ENCODE measurements at regions not wholly inside any gene's neighbourhood (a gene's known extent, or its start where the extent isn't known, plus 50 kb on each side); places are given as distances from the start of the nearest gene placed in this dataset.
A peak's percentile ranks its signal among the peaks of the same experiment; 100 is the strongest.
"Not testable (repeated sequence)": the region's sequence is repeated elsewhere in the genome, so short reads cannot be mapped to it uniquely, and the experiment has no call there.

DNA sequence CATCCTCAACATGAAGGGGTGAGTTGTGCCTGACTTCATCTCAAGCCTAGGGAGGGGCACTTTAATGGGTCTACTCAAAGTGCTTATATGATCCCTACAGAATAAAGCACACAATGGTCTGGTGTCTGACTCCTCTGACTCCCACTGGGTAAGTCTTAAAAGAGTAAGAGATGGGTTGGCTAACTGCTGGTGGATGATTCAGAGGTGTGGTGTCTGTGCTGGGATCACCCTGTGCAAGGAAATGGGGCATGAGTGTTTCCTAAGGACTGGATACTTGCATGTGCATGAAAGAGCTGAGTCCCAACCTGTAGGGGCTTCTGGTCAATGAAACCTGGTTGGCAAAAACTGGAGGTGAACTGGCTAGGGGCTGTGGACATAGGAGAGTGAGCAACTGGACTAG is 158.8 kb downstream of the IL20RB start:
- DNase-seq: no peak

DNA sequence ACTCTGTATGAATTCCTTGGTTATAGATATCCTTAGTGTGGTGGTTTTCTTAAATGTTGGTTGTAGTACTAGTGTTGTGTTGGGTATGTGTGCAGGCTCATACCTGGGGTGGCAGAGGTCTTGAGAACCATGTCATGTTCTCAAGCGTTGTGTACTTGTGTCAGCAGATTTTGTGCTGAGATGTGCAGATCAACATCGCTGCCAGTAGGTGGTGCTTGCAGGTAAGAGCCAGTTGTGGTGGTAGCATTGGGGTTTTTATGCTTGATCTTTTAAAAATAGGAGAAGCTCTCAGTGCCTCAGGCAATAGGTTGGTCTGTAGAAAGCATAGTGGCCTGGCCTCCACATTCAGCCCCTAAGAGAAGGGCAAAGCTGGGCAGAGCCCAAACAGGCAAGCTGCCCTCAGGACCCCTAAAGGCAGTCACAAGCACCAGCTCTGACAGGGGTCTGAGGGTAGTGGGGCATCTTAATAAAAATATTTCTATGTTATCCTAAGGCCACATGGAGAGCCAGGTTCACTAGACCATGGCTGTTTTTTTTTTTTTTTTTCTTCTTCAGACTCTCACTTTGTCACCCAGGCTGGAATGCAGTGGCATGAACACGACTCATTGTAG is 164.0 kb downstream of the IL20RB start:
- DNase-seq: no peak

DNA sequence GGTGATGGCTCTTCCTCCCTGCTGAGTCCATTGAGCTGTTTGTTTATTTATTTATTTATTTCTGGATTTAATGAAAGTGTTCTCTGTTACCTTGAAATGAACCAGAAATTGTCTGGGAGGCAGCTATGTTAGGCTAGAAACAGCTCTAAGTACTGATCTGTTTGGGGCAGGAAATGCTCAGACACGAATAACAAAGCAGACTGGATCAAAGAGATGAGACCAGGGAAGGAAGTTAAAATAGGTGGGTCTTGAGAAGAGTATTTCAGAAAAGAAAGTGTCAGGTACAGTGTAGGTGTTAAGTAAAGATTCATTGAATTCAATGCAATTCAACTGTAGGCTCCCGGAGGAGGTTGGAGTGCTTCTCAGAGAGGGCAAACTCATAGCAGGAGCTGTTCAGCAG is 173.3 kb downstream of the IL20RB start:
- no peak for DNase-seq

DNA sequence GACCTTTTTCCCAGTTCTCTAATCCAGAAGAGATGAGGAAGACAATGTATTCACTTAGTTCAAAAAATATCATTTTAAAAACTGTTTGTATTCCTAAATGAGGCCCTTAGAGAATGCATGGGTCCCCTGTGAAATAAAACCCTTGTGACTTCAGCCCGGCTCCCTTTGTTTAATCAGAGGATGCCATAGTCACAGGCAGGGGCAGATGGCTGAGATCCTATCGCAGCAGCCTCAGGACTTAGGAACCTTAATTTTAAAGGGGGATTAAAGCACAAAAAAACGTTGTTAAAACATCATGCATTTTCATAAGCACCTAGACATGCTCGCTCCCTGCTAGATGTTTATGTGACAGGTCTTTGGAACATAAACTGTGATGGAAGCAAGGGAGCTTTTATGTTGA is 176.6 kb downstream of the IL20RB start:
- DNase-seq: no peak

DNA sequence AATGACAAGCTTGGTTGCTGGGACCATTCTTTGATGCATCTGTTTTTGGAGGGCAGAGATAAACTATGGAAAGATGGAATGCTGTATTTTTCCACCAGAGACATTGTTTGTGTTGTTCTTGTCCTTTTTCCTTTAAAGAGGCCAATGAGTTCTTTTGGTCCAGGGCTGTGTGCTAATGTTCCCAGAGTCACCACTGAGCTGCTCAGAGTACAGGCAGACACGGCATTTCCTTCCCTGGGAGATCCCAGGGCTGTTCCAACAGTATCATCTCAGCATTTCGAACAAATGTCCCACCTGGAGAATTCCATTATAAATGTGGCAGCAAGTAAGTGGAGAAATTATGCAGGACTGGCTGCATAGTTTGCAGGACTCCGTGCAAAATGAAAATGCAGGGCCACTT is 190.6 kb downstream of the IL20RB start:
- no peak for DNase-seq

DNA sequence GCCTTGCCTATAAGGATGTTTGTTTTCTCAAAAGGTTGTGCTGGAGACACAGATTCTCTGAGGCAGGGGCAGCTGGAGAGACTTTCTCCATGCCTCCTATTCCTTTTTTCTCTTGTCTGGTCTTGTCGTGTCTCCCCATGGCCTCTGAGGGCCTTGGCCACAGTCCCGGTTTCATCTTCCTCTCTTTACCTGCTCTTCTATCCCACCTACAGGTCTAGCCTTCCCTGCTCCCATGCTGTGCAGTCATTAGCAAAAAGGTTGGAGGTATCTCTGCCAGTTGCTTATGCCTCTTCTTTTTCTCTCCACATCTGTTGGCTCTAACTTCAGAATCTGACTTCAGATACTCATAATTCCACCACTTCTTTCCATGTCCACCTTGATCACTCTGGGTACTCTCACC is 191.1 kb downstream of the IL20RB start:
- no peak for DNase-seq

DNA sequence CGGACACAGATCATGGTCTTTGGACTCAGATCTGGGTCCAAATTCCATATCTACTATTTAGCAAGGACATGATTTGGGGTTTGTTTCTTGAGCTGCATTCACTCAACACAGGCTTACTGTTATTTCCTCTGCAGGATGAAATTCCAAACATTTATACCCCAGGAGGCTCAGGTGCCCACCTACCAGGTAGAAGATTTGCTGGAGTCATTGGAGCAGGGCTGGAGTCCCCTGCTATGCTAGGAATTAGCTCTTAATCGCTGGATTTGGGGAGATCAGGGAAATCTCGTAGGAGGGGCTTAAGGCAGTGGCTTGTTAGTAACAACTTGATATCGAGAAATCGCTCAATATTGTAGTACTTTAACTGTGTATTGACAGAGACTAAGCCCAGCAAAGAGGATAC is 193.0 kb downstream of the IL20RB start:
- DNase-seq: no peak

DNA sequence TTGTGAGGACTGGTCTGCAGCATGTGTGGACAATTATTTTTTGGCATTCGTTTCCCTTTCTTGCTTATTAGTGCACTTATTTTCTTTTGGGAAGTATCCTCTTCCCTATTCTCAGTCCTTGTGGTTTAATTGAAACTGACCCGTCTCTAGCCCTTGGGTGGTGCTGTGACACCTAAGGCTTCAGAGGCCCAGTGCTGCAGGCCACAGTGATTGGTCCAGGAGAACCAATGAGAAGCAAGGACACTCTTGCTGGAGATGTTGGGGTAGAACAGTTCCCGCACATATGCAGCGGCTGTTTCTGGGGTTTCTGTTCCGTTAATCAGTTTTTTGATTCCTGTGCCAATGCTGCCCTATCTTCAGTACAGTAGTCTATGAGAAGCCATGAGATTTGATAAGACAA is 195.3 kb downstream of the IL20RB start:
- not testable (repeated sequence) for DNase-seq

DNA sequence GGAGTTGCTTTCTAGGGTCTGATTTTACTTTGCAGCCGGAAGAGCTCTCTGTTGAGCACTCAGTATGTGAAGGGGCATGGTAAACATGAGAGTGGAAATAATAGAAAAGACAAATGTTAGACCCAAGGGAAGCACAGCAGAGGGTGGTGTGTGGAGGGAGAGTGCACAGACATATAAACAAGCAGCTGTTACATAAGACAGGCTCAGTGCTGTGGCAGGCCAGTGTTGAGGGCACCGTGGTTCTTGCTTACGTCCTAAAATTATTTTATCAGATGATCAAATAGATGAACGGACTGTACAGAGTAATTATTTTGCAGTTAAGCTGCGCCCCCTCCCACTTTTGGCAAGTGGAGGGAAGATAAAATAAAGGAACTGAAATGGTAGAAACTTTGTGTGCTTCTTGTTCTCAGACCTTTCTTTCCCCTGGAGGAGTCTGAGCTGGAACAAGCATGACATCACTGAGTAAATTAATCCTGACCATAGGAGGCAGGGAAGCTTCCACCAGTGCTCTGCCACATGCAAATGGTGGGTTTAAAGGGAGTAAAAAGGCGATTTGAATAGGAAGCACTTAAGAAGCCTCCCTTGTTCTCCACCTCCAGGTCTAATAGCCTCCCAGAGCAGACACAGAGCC is 205.6 kb downstream of the IL20RB start:
- peak in 1 of 2 donors; percentile 6 for DNase-seq

DNA sequence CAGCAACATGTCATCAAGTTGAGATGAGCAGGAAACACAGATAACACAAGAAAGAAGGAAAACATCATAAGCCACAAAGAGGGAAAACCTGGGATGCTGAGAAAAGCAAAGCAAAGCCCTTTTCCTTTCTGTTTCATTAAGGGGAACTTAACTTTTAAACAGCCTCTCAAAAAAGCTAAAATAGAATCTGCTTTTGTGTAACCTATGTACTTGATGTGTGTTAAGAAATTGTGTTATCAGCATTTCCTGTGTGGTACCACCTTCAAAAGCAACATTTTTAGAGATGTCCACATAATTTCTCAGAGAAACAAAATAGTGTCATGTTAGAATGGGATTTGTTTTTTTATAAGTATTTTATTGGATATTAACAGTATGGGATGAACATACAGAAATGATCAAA is 206.2 kb downstream of the IL20RB start:
- no peak for DNase-seq

DNA sequence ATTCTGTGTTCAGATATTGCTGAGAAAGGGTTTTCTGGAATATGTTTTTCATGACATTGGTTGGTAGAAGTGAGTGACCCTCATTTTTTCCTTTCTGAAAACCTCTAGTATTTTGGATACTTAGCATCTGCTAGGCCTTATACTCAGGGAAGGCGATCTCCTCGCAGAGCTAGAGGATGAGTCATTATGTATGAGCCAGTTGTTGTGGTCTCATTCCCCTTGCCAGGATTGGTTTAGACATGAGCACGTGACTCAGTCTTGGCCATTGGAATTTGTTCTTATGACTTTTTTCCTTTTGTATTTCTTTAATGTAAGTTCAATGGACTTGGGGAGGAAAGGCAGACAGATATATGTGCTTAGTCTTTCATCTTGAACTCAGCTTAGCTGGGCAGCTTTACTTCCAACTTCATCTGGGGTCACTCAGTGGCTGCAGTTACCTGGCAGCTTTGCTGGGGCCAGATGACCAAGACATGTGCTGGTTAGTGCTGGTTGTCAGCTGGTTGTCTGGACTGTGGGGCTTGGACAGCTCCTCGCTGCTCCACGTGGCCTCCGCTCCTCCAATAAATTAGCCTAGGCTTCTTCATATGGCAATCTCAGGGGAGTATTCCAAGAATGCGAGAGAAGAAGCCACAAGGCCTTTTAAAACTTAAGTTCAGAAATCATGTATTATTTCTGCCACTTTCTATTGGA is 207.5 kb downstream of the IL20RB start:
- no peak for DNase-seq

DNA sequence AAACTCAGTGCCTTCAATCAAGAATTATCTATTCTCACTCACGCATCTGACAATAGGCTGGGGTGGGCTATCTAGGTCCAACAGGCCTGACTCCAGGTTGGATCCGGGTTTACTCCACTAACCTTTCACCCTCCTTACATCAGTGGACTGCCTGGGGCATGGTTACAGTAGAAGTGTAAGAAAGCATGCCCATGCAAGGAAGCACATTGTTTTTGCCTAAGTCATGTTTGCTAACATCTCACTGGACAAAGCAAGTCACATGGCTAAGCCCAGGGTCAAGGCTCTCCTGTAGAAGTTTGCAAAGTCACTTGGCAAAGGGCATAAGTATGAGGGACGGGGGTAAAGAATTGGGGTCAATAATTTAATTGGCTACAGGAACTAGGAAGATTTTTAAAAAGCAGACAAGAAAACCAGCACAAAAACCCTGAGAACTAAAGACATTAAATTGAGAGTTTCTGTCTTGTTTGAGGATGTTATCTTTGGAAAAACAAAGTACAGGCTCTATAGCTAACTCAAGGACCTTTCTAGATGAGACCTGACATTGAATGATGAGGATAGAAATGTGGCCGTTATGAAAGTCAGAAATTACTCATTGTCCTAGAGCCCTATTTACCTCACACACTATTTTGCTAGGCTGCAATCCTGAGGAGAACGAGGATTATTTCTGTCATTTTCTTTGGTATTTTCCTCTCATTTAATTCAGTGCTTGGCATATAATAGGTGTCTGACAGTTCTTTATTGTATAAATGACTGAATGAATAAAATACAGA is 214.2 kb downstream of the IL20RB start:
- DNase-seq: no peak

DNA sequence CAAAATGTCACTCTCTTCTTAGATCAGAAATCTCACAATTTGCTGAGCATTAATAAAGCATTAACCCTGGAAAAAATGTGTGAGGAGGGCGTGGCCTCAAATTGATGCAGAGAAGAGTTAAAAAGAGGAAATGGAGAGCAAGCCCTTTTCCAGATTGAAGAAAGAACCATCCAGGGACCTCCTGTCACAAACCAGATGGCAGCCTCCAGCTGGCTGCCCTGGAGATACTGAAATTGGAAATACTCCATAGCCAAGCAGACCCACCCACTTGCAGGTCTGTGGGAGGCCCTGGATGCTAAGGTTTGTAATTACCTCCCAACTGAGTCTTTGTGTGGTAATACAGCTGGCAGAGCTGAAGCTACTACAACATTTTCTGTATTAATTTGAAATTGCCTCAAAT is 214.9 kb downstream of the IL20RB start:
- no peak for DNase-seq

DNA sequence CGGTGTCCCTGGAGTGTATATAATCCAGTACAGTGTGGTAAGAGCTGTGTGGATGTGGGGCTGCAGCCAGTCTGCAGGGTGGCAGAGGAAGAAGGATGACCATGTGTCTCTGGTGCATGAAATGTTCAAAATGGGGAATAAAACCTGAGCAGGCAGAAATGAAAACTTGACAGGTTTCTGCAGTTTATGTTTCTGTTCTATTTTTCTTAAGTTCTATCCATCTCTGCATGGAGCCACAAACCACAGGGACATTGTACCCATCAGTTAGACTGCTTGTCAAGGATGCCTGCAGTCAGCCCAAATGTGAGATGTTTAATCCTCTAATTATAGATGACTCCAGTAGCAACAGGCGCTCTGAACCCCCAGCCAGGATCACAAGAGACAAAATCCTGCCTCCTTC is 216.7 kb downstream of the IL20RB start:
- no peak for DNase-seq

DNA sequence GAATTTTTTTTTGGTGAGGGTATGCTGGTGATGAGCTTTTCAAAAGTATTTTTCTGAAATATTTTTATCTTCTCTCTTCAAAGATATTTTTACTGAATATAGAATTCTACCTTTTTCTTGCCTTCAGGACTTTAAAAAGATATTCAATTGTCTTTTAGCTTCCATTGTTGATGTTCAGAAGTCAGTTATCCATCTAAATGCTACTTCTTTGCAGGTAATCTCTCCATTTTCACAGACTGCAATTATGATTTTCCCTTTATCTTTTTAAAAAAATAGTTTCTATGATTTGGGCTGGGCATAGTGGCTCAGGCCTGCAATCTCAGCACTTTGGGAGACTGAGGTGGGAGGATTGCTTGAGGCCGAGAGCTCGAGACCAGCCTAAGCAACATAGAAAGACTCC is 222.4 kb downstream of the IL20RB start:
- DNase-seq: no peak

DNA sequence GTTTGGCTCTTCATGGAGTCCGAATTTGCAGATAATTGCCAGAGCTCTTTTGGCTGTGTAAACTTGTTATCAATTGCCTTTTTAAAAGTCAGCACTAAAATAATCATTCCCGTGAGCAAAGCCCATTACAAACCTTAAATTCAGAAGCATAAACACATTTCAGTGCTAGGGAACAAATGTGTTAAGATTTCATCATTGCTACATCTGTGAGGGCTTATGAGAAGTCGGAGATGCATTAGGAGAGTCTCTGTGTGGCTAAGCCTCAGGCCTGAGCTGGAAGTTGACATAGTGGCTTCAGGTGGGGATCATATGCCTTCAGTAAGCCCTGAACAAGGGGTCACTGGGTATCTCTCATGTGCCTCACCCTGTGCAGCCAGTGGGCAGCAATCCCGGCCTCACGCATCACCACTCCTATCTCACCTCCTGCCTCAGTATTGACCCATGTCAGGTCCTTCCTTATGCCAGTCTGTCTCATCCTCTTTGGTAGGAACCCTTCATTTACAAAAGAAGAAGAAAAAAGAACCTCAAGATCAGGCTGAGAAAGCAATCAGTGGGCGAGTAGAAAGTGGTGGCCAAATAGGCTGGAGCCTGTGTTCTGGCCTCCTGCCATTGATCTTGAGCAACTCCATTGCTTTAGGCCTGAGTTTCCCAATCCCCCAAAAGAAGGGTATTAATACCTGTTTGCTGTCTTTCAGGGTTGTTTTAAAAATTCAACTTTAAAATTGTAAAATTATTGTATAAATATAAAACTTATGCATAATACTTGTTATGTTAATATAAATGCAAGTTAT is 233.5 kb downstream of the IL20RB start:
- no peak for DNase-seq

DNA sequence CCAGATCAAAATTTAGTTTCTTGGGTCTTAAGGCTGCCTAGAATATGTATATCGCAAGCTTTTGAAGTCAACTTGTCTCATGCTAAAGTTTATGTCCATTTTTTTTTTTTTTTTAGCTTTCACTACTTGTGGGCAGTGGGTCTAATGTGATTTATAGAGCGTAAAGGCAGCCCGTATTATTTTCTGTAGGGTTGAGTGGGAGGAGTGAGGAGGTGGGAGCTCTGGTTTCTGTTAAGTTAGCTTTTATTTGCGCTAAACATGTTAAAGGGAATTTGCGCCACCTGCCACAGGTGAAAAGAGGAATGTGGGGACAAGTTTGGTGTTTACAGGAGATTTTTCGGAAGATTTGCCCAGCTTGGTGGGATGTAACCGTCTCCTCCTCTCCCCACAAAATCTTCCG is 234.2 kb downstream of the IL20RB start:
- DNase-seq: no peak

DNA sequence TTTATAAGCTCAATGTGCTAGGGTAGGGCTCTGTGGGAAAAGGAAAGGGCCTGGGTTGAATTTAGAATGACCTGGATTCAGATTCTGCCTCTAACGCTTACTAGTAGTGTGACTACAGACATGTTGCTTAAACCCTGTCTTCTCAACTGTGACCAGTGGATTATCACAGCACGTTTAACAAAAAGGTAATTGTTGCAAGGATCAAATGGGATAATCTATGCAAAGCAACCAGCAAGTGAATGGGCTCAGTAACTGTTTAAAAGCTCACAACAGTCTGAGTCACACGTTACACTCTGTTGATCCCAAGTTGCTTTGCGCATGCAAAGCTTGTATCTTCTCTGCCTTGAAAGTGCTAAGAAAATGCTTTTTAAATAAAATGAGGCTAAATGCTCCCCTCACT is 236.5 kb downstream of the IL20RB start:
- DNase-seq: no peak

DNA sequence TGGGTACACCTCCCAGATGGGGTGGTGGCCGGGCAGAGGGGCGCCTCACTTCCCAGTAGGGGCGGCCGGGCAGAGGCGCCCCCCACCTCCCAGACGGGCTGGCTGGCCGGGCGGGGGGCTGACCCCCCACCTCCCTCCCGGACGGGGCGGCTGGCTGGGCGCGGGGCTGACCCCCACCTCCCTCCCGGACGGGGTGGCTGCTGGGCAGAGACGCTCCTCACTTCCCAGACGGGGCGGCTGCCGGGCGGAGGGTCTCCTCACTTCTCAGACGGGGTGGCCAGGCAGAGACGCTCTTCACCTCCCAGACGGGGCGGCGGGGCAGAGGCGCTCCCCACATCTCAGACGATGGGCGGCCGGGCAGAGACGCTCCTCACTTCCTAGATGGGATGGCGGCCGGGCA is 240.6 kb downstream of the IL20RB start:
- not testable (repeated sequence) for DNase-seq

DNA sequence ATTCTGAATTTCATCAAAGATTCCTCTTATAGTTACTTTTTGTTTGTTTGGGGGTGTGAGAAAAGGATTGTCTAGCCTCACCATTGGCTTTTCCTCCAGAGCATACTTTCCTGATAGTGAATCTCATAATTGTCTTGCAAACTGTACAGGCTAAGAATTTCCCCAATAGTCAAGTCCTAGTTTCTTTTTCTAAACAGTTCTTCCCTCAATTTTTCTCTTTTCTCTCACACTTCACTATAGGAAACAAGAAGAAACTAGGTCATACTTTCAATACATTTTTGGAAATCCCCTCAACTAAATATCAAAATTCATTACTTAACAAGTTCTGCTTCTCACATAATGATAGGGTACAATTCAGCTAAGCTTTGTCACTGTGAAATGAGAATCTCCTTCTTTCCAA is 241.9 kb downstream of the IL20RB start:
- DNase-seq: no peak

DNA sequence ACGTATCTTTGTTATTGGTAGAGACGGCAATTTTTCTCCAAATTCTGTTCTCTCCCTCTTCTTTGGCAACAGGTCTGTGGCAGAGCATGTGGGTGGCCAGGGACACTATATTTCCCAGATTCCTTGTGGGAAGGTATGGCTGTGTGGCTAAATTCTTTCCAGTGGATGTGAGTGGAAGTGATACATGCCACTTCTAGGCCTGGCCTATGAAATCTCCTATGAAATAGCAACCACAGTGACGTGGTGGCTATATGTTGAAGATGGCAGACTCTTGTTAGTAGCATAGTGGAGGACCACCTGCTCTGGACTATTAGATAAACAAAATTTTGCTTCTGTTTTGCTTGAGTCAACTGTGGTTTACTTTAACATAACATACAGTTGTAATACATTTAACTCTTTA is 243.3 kb downstream of the IL20RB start:
- no peak for DNase-seq

DNA sequence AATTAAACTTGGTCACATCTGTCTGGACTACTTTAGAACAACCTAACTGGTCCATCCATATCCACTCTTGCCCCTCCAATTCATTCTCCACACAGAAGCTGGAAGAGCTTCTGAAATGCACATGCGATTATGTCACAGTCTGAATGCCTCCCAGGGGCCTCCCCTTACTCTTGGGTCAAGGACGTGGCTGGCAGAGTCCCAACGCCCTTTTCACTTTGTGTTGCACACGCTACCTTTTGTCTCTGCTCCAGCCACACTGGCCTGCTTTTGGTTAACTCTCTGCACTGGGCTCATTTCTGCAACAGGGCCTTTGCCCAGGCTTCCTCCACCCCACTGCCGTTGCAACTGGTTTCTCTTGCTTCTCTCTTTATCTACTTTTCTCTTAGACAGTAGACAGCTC is 245.2 kb downstream of the IL20RB start:
- peak; percentile 31 to 32 for DNase-seq
